ENCODE measurements at regions not wholly inside any gene's neighbourhood (a gene's known extent, or its start where the extent isn't known, plus 50 kb on each side); places are given as distances from the start of the nearest gene placed in this dataset.

GRCh38 chr16:26212599-26212998, 520.8 kb downstream of the HS3ST4 start:
- intact Hi-C loops (cut with DNase I) = no loop called here
- 28 to 42% methylated on average over 5 of the region's 5 CpGs for WGBS, 2 donors

GRCh38 chr16:26214581-26215174, 522.9 kb downstream of the HS3ST4 start:
- Histone ChIP-seq H3K4me1 (ENCODE audit: control insufficient read depth in 1 of 2, insufficient read depth in 2 of 2, low read length in 2 of 2) (no peaks in the 10 kb centered on the region), H3K27ac (ENCODE audit: low read depth in 1 of 2, low read length in 2 of 2) (no peak overlapping the region), H3K4me3 (ENCODE audit: low read length in 2 of 2) (no peak overlapping the region), H3K27me3 (ENCODE audit: control insufficient read depth in 1 of 2, insufficient read depth in 2 of 2, low read length in 1 of 2) (no peaks in the 10 kb centered on the region), H3K9me3 (ENCODE audit: control insufficient read depth, low read length) (no peaks in the 10 kb centered on the region), H3K36me3 (ENCODE audit: control insufficient read depth in 1 of 2, insufficient read depth in 2 of 2, low read length in 1 of 2) (no peaks in the 10 kb centered on the region)
- intact Hi-C loops (cut with DNase I) = no loop called here
- DNase-seq = no peak
- 32 to 43% methylated on average over 9 of the region's 9 CpGs for WGBS, 2 donors
- ATAC-seq (ENCODE audit: low FRiP score) = no peak

More at GRCh38 chr16:26212599-26212998, 520.8 kb downstream of the HS3ST4 start:
- Histone ChIP-seq H3K4me1 (ENCODE audit: control insufficient read depth in 1 of 2, insufficient read depth in 2 of 2, low read length in 2 of 2) (no peaks in the 10 kb centered on the region), H3K4me3 (ENCODE audit: low read length in 2 of 2) (no peak overlapping the region), H3K27me3 (ENCODE audit: control insufficient read depth in 1 of 2, insufficient read depth in 2 of 2, low read length in 1 of 2) (no peaks in the 10 kb centered on the region), H3K9me3 (ENCODE audit: control insufficient read depth, low read length) (no peaks in the 10 kb centered on the region), H3K27ac (ENCODE audit: low read depth in 1 of 2, low read length in 2 of 2) (no peak overlapping the region), H3K36me3 (ENCODE audit: control insufficient read depth in 1 of 2, insufficient read depth in 2 of 2, low read length in 1 of 2) (no peaks in the 10 kb centered on the region)
- ATAC-seq (ENCODE audit: low FRiP score) (no peak), DNase-seq (no peak)

GRCh38 chr16:26220894-26221293, 529.1 kb downstream of the HS3ST4 start:
- ATAC-seq (ENCODE audit: low FRiP score) = no peak
- intact Hi-C loops (cut with DNase I) = no loop called here
- H3K4me1 ChIP-seq (ENCODE audit: control insufficient read depth in 1 of 2, insufficient read depth in 2 of 2, low read length in 2 of 2) = no peaks in the 10 kb centered on the region
- no peak overlapping the region for H3K4me3 ChIP-seq (ENCODE audit: low read length in 2 of 2)
- no peak for DNase-seq
- H3K9me3 ChIP-seq (ENCODE audit: control insufficient read depth, low read length) = no peaks in the 10 kb centered on the region
- no peak overlapping the region for H3K27ac ChIP-seq (ENCODE audit: low read depth in 1 of 2, low read length in 2 of 2)
- H3K36me3 ChIP-seq (ENCODE audit: control insufficient read depth in 1 of 2, insufficient read depth in 2 of 2, low read length in 1 of 2) = no peaks in the 10 kb centered on the region
- no peaks in the 10 kb centered on the region for H3K27me3 ChIP-seq (ENCODE audit: control insufficient read depth in 1 of 2, insufficient read depth in 2 of 2, low read length in 1 of 2)

GRCh38 chr16:26231647-26232046, 539.9 kb downstream of the HS3ST4 start:
- no peak for ATAC-seq (ENCODE audit: low FRiP score)
- DNase-seq = no peak
- no peaks in the 10 kb centered on the region for H3K9me3 ChIP-seq (ENCODE audit: control insufficient read depth, low read length)
- no peaks in the 10 kb centered on the region for H3K4me1 ChIP-seq (ENCODE audit: control insufficient read depth in 1 of 2, insufficient read depth in 2 of 2, low read length in 2 of 2)
- H3K4me3 ChIP-seq (ENCODE audit: low read length in 2 of 2) = no peak overlapping the region
- intact Hi-C loops (cut with DNase I) = no loop called here
- no peaks in the 10 kb centered on the region for H3K27me3 ChIP-seq (ENCODE audit: control insufficient read depth in 1 of 2, insufficient read depth in 2 of 2, low read length in 1 of 2)
- 80 to 91% methylated on average over 2 of the region's 2 CpGs for WGBS, 2 donors
- no peaks in the 10 kb centered on the region for H3K36me3 ChIP-seq (ENCODE audit: control insufficient read depth in 1 of 2, insufficient read depth in 2 of 2, low read length in 1 of 2)
- H3K27ac ChIP-seq (ENCODE audit: low read depth in 1 of 2, low read length in 2 of 2) = no peak overlapping the region

DNA sequence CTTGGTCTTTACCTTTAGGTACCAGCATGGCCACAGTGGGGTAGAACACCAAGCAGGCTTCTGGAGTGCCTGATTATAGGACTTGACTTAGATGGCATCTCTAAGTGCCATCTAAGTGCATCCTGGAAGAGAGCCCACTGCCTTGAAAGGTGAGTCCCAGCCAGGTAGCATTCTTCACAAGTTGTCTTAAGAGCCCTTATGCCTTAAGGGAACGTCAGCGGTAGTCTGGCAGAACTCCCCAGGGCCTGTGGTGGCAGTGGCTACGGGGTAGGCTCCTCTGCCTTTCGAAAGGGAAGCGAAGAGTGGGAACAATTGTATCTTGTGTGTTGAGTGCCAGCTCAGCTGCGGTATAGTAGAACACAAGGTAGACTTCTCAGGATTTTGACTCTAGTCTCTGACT, 549.0 kb downstream of the HS3ST4 start:
- Histone ChIP-seq H3K9me3 (ENCODE audit: control insufficient read depth, low read length) (no peaks in the 10 kb centered on the region), H3K4me3 (ENCODE audit: low read length in 2 of 2) (no peak overlapping the region), H3K27me3 (ENCODE audit: control insufficient read depth in 1 of 2, insufficient read depth in 2 of 2, low read length in 1 of 2) (no peaks in the 10 kb centered on the region), H3K27ac (ENCODE audit: low read depth in 1 of 2, low read length in 2 of 2) (no peak overlapping the region), H3K4me1 (ENCODE audit: control insufficient read depth in 1 of 2, insufficient read depth in 2 of 2, low read length in 2 of 2) (no peaks in the 10 kb centered on the region), H3K36me3 (ENCODE audit: control insufficient read depth in 1 of 2, insufficient read depth in 2 of 2, low read length in 1 of 2) (no peaks in the 10 kb centered on the region)
- intact Hi-C loops (cut with DNase I) = no loop called here
- DNase-seq (no peak), ATAC-seq (ENCODE audit: low FRiP score) (no peak)
- 89 to 90% methylated on average over 6 of the region's 6 CpGs for WGBS, 2 donors

DNA sequence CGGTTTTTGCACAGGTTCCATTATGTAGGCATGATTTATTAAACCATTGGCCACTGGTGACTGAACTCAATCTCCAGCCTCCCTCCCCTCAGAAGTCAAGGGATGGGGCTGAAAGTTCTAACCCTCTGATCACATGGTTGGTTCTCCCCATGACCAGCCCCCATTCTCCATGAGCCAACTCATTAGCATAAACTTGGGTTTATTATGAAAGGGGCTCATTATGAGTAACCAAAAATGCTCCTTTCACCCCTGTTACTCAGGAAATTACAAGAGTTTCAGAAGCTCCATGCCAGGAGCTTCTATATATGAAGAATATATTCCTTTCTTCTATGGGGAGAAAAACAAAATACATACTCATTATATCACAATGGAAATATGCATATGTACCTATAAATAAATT, 555.3 kb downstream of the HS3ST4 start:
- no peak for ATAC-seq (ENCODE audit: low FRiP score)
- no peak overlapping the region for H3K27ac ChIP-seq (ENCODE audit: low read depth in 1 of 2, low read length in 2 of 2)
- DNase-seq = no peak
- H3K4me3 ChIP-seq (ENCODE audit: low read length in 2 of 2) = no peak overlapping the region
- no peaks in the 10 kb centered on the region for H3K4me1 ChIP-seq (ENCODE audit: control insufficient read depth in 1 of 2, insufficient read depth in 2 of 2, low read length in 2 of 2)
- 62 to 67% methylated on average over 1 of the region's 1 CpG for WGBS, 2 donors
- no peaks in the 10 kb centered on the region for H3K27me3 ChIP-seq (ENCODE audit: control insufficient read depth in 1 of 2, insufficient read depth in 2 of 2, low read length in 1 of 2)
- intact Hi-C loops (cut with DNase I) = no loop called here
- peaks cover 2% of the 10 kb centered on the region for H3K9me3 ChIP-seq (ENCODE audit: control insufficient read depth, low read length)
- no peaks in the 10 kb centered on the region for H3K36me3 ChIP-seq (ENCODE audit: control insufficient read depth in 1 of 2, insufficient read depth in 2 of 2, low read length in 1 of 2)

GRCh38 chr16:26252598-26252997, 560.8 kb downstream of the HS3ST4 start:
- no peak for DNase-seq
- no peaks in the 10 kb centered on the region for H3K36me3 ChIP-seq (ENCODE audit: control insufficient read depth in 1 of 2, insufficient read depth in 2 of 2, low read length in 1 of 2)
- H3K4me3 ChIP-seq (ENCODE audit: low read length in 2 of 2) = no peak overlapping the region
- intact Hi-C loops (cut with DNase I) = no loop called here
- ATAC-seq (ENCODE audit: low FRiP score) = no peak
- no peaks in the 10 kb centered on the region for H3K4me1 ChIP-seq (ENCODE audit: control insufficient read depth in 1 of 2, insufficient read depth in 2 of 2, low read length in 2 of 2)
- H3K27me3 ChIP-seq (ENCODE audit: control insufficient read depth in 1 of 2, insufficient read depth in 2 of 2, low read length in 1 of 2) = no peaks in the 10 kb centered on the region
- peaks cover 5% of the 10 kb centered on the region for H3K9me3 ChIP-seq (ENCODE audit: control insufficient read depth, low read length)
- H3K27ac ChIP-seq (ENCODE audit: low read depth in 1 of 2, low read length in 2 of 2) = no peak overlapping the region
- 70 to 79% methylated on average over 4 of the region's 4 CpGs for WGBS, 2 donors

- Histone ChIP-seq H3K27me3 (ENCODE audit: control insufficient read depth in 1 of 2, insufficient read depth in 2 of 2, low read length in 1 of 2) (no peaks in the 10 kb centered on the region), H3K36me3 (ENCODE audit: control insufficient read depth in 1 of 2, insufficient read depth in 2 of 2, low read length in 1 of 2) (no peaks in the 10 kb centered on the region), H3K27ac (ENCODE audit: low read depth in 1 of 2, low read length in 2 of 2) (no peak overlapping the region), H3K4me3 (ENCODE audit: low read length in 2 of 2) (no peak overlapping the region), H3K9me3 (ENCODE audit: control insufficient read depth, low read length) (peaks cover 2% of the 10 kb centered on the region), H3K4me1 (ENCODE audit: control insufficient read depth in 1 of 2, insufficient read depth in 2 of 2, low read length in 2 of 2) (no peaks in the 10 kb centered on the region)
- ATAC-seq (ENCODE audit: low FRiP score) (no peak), DNase-seq (no peak)
- intact Hi-C loops (cut with DNase I) = no loop called here
- 78 to 81% methylated on average over 2 of the region's 2 CpGs for WGBS, 2 donors
These were observed 569.9 kb downstream of the HS3ST4 start for GRCh38 chr16:26261621-26262020.

- intact Hi-C loops (cut with DNase I) = no loop called here
- DNase-seq (no peak), ATAC-seq (ENCODE audit: low FRiP score) (no peak)
- H3K27me3 ChIP-seq (ENCODE audit: control insufficient read depth in 1 of 2, insufficient read depth in 2 of 2, low read length in 1 of 2) = no peaks in the 10 kb centered on the region
- H3K9me3 ChIP-seq (ENCODE audit: control insufficient read depth, low read length) = peaks cover 2% of the 10 kb centered on the region
- no peak overlapping the region for H3K4me3 ChIP-seq (ENCODE audit: low read length in 2 of 2)
- H3K4me1 ChIP-seq (ENCODE audit: control insufficient read depth in 1 of 2, insufficient read depth in 2 of 2, low read length in 2 of 2) = no peaks in the 10 kb centered on the region
- no peak overlapping the region for H3K27ac ChIP-seq (ENCODE audit: low read depth in 1 of 2, low read length in 2 of 2)
- no peaks in the 10 kb centered on the region for H3K36me3 ChIP-seq (ENCODE audit: control insufficient read depth in 1 of 2, insufficient read depth in 2 of 2, low read length in 1 of 2)
- WGBS, 2 donors = 33 to 45% methylated on average over 2 of the region's 2 CpGs
These were observed 571.6 kb downstream of the HS3ST4 start for GRCh38 chr16:26263406-26263805.
